DMS79 treated with DMSO at 0.1 percent for 48 hours (cell line): ENCODE measurements at regions not wholly inside any gene's neighbourhood (a gene's known extent, or its start where the extent isn't known, plus 50 kb on each side); places are given as distances from the start of the nearest gene placed in this dataset.

ENCODE experiments used
- DNase-seq: peaks from one replicate; lab custom pipeline; 2025; lab: John Stamatoyannopoulos, UW

DNA sequence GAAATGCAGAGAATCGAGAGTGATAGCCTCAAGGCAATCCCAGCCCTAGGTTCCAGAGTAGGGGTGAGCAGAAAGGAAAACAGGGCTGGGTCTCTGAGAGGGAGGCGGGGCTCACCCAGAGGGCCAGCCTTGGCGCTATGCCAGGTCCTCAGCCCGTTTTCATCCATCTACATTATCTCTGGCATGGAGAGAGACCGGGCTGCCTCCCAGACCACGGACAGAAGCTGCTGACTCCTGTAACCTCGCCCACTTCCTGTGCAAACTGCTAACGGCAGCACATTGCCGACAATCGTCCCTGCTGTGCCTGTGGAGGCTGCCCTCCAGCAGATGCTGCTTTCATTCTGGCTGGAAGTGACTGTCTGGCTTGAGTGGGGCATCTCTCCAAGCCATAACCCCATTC, 569.1 kb downstream of the NPHP4 start:
- DNase-seq = peak; percentile 94

DNA sequence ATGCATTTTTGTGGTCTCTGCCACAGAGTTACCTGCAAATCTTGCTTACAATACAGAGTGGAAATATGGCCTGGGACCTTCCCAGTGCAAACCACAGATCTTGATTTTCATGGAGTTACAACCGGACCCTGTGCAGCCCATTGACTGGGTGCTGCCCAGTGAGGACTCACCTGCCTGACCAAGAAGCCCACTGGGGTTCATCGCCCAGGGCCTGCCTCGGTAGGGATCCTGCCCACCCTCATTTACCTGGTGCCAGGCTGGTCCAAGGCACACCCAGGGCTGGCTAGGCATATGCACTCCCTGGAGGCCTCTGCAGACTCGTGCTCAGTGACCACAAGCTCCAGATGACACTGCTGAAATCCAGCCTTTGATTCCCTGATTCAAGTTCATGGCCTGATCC, 572.7 kb downstream of the NPHP4 start:
- DNase-seq = no peak

DNA sequence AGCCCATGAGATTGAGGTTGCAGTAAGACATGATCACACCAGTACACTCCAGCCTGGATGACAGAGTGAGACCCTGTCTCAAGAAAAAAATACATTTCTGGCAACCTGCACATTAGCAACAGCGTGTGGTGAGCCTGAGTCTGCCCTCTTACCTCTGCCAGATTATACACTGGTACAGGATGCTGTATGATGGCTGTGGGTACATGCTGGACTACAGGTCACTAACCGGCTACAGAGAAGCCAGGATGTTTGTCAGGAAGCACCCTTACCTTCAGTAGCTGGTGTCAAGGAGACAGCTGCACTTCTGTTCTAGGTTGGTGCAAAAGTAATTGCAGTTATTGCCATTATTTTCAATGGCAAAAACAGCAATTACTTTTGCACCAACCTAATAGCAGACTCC, 575.7 kb downstream of the NPHP4 start:
- DNase-seq = no peak

DNA sequence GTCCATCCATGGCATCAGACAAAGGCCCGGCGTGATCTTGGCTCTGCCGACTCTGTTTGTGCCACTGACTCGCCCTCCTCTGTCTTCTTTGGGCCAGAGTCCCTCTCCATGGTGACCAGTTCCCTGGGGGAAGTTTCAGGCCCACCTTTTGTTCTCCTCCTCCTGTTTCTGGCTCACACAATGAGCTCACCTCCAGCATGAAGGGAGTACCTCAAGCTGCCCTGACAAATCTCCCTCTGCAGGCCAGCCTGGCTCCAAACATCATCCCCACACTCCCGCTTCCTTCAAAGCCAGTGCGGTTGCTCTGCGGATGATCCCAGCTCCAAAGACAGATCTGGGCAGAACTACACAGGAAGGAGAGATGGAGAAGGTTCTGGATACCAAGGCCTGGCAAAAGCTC, 576.6 kb downstream of the NPHP4 start:
- DNase-seq = no peak

DNA sequence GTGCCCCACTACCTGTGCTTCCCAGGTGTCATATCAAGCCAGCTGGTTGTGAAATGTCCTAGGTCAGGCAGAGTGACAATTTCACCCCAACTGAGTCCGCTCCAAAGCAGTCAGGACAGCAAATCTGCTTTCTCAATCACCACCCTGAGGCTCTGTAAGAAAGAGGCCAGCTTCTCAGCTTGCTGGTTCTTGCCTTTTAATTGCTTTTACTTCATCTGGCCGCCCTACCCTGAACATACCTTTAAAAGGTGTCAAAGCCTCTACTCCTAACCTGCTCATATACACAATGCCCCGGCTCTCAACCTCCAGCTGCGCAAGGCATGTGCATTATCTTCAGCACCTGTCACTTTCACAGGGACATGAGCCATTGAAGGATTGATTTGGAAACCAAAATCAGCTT, 581.6 kb downstream of the NPHP4 start:
- no peak for DNase-seq

DNA sequence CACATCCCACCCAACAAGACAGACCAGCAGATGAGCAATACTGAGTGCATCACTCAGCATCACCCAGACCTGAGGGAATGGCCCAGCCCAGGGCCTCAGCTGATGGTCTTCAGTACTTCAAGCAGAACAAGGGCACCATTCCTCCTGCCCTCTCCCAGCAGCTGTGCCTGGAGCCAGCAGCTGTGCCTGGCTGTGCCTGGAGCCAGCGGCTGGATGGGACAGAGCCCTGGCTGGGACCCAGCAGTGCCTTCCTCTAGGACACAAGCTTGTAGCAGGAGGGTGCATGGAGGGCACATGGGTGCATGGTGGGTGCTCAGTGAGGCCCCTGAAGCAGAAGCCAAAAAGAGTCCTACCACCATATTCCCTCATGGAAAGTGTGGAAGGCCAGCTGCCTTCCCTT, 583.8 kb downstream of the NPHP4 start:
- DNase-seq = no peak

DNA sequence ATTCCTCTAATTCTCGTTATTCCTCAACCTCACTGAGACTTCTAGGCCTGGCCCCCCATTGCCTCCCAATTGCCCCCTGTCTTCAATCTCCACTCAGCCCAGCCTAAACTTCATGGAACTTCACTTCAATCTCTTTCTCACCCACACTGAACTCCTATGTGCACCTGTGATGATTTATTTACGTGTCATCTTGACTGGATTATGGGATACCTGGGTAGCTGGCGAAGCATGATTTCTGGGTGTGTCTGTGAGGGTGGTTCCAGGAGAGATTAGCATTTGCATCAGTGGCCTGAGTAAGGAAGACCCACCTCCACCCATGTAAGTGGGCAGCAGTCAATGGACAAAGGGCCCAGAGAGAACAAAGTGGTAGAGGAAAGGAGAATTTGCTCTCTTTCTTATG, 587.0 kb downstream of the NPHP4 start:
- DNase-seq = no peak

DNA sequence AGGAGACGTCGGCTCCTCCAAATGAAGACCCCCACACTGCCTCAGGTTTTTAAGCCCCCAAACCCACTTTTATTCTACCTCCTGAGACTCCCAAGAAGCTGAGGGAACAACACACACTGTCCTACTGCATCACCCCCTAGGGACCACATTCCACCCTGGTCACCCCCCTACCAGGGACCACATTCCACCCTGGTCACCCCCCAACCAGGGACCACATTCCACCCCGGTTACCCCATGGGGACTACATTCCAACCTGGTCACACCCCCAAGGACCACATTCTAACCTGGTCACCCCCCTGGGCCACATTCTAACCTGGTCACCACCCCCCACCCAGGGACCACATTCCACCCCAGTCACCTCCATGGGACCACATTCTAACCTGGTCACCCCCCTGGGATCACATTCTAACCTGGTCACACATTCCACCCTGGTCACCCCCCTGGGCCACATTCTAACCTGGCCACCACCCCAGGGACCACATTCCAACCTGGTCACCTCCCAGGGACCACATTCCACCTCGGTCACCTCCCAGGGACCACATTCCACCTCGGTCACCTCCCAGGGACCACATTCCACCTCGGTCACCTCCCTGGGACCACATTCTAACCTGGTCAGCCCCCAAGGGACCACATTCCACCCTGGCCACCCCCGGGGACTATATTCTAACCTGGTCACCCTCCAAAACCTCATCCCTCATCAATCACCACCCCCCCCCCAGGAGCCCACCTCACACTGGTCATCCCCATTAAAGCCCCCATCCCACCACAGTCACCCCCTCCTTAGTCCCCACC, 587.6 kb downstream of the NPHP4 start:
- DNase-seq = no peak

DNA sequence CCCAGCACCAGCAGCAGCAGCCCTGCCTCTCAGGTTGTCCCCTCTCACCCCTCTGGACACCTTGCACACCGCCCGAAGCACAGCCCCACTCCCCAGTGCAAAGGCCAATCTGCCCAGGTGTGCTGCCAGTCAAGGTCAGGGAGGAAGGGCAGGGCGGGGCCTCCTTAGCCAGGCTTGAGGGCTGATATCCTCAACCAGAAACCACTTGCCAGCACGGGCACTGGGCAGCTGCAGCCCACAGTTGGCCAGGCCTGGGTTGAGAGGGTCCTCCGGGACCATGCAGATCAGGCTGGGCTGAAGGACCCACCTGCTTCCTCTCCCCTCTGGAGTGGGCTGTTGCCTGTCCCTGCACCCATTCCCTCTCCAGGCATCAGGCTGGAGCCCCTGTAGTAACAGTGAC, 588.3 kb downstream of the NPHP4 start:
- DNase-seq = no peak

DNA sequence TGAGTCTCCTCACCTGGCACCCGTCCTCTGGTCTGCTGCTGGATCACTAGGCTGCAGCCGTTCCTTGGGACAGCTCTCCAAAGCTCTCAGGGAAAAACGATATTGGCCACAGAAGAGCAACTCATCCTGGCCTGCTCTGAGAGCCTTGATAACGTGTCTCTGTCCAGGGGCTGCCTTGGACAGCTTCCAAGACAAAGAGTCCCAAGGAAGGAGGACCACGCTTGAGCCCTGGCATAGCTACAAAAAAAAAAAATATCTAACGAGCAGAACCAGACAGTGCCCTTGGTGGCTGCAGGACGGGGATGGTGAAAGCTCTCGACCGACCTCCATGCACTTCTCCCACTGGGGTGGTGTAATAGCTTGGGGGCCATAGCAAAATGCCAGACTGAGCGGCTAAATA, 589.6 kb downstream of the NPHP4 start:
- peak; percentile 43 for DNase-seq

DNA sequence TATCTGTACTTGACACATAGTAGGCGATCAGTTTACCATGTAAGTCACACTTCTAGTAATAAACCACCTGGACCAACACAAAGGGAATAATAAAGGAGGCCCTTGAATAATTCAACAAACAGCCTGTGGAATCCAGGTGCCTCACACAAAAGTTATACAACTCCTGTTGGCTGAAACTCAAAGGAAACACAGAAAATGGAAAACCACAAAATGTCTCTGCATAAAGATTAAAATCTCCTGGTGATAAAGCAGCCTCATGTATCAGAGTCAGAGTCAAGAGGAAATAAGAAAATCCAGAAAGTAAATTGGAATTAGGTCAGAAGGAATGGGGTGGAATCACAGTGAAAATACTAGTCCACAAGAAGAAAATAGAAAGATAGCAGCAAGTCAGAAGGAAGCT, 592.5 kb downstream of the NPHP4 start:
- no peak for DNase-seq

DNA sequence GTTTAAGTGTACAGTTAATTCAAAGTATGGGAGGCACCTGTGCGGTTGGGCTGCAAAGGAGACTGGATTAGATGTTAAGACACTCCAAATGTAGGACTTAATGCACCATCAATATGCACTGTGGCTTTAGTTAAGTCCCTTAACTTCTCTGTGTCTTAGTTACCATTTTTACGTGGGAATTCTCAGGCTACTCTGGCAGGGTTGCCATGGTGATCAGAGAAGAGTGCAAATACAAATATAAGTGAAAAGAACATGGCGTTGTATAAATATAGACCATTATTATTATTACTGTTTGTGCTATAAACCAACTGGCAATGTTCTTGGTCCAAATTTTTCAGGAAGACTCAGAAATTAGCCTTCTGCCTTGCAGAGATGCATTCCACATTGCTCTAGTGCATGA, 595.6 kb downstream of the NPHP4 start:
- DNase-seq = no peak

DNA sequence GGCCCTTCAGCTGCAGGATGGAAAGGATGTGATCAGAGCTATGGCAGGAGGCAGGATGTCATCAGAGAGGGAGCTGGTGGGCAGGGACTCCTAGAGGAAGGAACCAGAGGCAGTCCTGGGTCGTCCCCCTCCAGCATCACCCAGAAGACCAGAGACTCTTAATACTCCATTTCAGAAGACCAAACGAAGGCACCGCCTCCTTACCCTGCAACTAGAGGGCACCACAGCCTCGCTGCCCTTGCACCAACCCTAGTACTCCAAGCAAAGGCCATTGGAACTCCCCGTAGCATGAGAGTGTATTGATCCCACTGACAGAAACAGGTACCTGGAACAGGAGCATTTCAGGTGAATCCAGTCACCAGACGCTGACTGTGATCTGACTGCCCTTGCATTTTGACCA, 598.1 kb downstream of the NPHP4 start:
- DNase-seq = no peak

DNA sequence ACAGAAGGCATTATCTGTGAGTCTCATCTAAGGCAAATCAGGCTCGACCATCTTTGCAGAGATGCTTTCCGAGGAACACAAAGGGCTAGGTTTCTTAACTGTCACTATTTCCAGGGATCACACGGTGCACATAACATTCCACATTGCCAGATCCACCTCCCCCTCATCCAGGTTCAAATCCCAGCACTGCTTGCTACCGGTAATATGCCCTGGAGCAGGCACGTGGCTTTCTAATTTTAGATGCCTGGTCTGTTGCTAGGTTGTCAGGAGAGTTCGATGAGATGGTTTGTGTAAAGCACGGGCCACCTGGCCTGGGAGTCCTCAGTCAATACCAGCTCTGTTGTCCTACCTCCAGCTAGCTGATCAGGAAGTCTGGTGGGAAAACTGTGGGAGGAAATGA, 598.6 kb downstream of the NPHP4 start:
- no peak for DNase-seq

DNA sequence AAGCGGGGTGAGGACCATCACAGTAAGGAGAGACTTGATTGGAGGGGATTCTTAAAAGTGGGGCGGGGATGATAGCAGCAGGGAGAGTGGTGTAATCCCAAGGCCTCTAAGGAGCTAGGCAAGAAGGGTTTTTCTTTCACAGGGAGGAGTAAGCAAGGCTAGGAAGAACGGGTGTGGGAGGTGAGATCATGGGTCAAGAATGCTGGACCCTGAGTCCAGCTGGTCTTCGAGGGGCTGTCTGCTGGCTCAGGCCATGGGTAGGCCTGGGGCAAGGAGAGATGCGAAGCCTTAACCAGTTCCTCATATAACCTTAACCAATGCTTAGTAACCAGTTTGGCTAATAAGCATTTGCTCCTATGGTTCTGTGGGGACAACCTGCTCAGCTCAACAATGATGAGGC, 599.1 kb downstream of the NPHP4 start:
- DNase-seq = no peak

DNA sequence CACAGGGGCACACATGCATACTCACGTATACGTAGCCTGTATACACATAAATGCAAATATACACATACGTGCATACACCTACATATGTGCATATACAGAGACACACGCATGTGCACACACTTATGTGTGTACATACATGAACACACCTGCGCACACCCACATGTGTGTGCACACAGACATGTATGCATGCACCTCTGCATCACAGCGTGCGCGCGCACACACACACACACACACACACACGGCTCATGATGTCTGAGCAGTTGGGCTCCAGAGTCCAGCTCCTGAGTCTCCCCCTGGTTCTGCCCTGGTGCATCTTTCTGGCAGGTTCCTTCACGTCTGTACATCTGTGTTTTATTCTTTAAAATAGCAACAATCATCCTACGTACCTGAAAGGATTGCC, 600.5 kb downstream of the NPHP4 start:
- no peak for DNase-seq

DNA sequence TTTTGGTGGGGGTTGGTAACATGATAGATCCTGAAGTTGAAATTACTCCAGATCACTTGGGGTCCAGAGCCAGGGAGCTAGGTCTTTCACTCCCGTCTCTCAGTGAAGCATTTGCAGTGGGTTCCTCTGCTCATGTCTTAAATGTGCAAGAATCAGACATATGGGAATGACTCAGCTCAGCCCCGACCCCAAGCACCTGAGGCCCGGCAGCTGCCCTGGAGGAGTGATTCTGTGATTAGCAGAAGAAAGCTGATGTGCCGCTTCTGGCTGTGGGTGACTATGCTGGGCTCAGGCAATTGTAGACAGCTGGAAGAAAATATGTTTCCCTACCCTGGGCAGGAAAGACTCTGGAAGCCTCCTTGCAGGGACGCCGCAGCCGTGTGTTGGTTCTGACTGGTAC, 601.7 kb downstream of the NPHP4 start:
- DNase-seq = no peak

DNA sequence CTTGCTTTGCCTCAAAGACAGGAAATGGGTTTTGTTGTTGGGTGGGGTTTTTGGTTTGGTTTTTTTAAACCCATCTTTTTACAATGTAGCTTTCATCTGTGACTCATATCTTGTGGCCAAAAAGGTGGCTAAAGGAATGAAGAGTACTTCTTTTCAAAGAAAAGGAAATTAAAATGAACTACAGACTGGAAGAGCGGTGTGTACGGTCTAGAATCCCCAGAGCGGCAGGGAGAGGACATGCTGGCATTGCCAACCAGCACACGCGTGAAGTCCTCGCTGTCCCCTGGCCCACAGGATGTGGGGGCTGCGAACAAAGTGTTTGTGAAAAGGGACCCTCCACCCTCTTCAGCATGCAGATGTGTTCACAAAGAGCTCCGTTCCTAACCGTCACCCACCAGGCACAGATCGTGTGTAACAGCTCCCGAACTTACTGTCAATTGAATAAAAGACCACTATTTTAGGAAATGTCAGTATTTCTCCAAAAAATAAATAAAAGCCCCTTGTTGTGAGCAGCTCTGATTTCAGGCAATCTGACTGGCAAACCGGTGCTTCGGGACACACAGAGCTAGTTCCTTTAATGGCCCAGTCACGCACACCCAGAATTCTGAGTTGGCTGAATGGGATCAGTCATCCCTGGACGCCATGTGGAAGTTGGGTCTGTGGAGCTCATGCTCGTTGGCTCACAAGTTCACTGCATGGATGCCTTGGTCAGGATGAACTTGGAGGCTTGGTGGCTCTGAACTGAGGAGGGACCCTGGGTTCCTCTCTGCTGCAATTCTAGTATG, 602.9 kb downstream of the NPHP4 start:
- no peak for DNase-seq

DNA sequence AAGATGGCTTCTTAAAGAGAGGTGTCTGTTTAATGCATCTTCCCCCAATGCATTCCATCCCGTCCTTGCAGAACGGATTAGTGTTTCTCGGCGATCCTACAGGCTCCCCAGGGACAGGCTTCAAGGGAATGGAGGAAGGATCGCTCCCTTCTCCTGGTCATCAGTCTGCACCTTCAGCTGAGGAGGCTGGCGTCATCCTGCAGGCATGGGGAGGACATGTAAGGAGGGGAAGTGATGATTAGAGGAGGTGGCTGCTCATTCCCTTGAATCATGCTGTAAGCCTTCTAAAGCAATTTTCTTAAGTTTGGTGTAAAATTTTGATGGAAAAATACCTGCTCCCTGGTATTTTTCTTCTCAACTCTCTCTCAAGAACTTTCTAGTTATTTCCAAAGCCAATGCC, 603.6 kb downstream of the NPHP4 start:
- DNase-seq = no peak

DNA sequence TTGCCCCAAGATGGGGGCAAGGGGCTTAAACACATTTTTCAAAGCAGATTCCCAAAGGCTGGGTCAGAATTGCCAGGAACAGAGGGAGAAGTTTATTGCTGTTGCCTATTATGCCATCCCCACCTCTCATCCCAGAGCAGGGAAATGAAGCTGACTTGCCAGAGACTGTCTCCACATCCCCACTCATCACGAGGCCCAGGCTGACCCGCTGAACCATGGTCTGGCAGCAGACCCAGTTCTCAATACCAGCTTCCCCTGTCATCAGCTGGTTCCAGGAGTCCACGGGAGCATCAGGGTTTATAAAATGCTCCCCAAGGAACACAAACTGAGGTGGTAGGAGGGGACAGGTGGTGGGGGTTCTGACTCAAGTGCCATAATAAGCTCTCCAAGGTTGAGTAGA, 605.9 kb downstream of the NPHP4 start:
- peak; percentile 11 for DNase-seq

DNA sequence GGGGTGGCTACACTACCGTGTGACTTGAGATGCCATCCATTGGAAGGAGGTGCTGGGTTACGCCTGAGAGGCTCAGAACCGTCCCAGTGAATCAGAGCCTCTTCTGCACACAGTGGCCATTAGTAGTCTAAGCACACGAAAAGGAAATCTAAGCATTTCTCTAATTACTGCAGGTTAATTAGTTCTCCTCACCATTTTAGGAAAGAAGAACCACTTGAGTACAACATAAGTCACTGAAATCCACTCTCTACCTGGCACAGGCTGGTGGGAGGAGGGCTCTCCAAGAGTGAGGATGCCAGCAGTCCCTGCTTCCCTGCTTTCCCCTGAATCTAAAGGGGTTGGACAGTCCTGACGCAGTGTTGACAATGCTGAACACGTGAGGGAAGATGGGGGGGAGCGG, 606.3 kb downstream of the NPHP4 start:
- DNase-seq = peak; percentile 32

DNA sequence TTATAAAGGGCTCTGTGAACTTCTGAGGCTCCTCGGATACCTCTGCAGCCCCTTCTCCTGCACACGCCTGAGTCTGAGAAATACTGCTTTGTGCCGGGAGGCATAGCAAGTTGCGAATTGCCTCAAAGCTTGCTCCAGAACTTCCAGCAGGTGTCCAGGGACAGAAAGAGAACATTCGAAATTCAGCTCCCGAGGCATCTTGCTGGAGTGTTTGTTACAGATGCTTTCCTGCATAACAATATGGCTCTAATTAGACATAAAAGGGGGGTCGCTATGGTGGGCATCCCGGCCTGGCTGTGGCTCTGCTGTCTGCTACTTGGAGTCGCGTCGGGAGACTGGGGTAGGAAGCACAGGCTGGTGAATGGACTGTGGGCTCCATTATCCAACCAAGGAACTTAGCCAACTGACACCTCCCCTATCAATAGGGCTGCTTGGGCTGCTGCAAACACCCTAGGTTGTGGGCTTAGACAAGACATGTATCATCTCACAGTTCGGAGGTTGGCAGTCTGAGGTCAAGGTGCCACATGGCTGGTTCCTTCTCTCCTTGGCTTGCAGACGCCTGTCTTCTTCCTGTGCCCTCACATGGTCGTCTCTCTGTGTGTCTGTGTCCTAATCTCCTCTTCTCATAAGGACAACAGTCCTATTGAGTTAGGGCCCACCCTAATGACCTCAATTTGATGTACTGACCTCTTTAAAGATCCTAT, 607.0 kb downstream of the NPHP4 start:
- DNase-seq = no peak

DNA sequence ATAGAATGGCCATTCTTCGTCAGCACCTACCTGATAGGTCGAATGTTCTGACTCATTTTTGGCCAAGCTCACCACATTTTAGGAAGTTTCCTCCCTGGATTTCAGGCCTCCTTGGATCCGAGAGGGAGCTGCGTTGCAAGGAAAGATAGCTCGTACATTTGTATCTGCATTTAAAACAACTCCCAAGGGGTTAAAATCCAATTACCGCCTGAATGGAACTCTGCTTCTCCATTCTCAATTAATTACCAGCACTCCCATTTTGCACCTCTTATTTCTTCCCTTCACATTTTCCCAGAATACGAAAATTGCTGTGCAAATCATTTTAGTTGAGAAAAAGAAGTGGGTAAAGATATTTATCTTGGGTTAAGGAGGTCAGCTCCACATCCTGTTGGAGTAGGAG, 610.7 kb downstream of the NPHP4 start:
- no peak for DNase-seq
